ENCODE measurements at regions not wholly inside any gene's neighbourhood (a gene's known extent, or its start where the extent isn't known, plus 50 kb on each side); places are given as distances from the start of the nearest gene placed in this dataset.

DNA sequence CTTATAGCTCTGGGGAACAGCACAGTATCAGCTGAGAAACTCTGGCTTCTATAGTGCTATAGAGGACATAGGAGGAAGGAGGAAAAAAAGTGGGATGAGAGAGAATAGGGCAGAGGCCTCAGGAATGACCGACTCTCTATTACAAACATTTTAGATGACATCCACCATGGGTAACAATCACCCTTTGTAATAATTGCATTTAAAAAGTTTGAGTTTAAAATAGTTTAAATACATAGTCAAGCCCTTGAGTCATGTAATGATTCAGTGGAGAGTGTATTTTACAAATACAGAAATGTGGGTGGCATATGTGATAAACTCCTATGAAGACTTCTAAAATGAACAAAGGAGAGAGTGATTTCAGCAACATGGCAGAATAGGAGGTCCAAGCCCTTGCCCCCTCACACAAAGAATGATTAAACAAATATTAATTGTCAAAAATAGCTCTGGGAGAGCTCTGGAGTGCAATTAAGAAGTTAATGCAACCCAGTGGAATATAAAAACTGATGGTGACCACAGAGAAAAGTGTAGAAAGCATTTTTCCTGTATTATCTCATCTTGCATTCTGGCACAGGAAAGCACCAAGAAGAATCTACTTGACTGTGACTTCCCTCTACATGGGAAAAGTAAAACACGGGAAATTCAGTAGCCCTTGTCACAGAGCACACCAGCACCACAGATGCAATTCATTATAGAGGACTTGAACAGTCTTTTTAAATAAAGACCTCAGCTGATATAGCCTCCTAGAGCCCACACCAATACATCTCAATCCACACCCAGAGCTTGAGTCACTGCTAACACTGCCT lies 569.0 kb upstream of the SORCS1 start:
- BruUV-seq (replicated peaks): no TSS peak
- CTCF ChIA-PET: no interaction called here

DNA sequence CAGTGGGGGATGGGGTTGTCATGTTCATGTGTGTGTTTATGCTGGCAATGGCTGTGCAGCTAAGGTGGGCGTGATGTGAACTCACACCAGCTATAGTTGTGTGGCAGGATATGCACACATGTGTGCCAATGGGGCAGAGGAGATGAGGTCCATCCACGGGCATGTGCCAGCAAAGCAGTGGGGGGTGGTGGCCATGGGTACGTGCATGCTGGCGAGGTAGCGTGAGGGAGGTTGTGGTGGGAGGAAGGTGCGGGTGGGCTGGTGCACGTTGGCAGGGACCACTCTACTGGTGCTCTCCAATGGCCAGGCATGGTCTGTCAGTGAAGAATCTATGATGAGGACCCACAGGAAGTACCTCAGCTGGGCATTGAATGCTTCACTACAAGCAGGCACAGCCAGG lies 567.5 kb upstream of the SORCS1 start:
- no peaks in the 10 kb centered on the region for H3K4me1 Mint-ChIP-seq (ENCODE audit: low read depth, unreplicated experiment)
- POLR2A ChIA-PET: no interaction called here
- H3K36me3 Mint-ChIP-seq (ENCODE audit: insufficient read depth, unreplicated experiment): no peaks in the 10 kb centered on the region
- TF ChIP-seq, protein P1, sequence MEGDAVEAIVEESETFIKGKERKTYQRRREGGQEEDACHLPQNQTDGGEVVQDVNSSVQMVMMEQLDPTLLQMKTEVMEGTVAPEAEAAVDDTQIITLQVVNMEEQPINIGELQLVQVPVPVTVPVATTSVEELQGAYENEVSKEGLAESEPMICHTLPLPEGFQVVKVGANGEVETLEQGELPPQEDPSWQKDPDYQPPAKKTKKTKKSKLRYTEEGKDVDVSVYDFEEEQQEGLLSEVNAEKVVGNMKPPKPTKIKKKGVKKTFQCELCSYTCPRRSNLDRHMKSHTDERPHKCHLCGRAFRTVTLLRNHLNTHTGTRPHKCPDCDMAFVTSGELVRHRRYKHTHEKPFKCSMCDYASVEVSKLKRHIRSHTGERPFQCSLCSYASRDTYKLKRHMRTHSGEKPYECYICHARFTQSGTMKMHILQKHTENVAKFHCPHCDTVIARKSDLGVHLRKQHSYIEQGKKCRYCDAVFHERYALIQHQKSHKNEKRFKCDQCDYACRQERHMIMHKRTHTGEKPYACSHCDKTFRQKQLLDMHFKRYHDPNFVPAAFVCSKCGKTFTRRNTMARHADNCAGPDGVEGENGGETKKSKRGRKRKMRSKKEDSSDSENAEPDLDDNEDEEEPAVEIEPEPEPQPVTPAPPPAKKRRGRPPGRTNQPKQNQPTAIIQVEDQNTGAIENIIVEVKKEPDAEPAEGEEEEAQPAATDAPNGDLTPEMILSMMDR (IDR thresholded peaks at IDR 0.05; ENCODE audit: insufficient read depth in 1 of 2, low read depth in 1 of 2, low read length in 1 of 2, severe bottlenecking in 1 of 2, unreplicated experiment in 1 of 2): no peak
- H3K27ac Mint-ChIP-seq (ENCODE audit: unreplicated experiment): no peak overlapping the region
- Histone ChIP-seq H3K27me3 (replicated peaks; ENCODE audit: control insufficient read depth, insufficient read depth, low read length) (no peaks in the 10 kb centered on the region), H3K4me3 (ENCODE audit: low read depth, low read length) (no peak overlapping the region), H3K36me3 (ENCODE audit: control insufficient read depth, insufficient read depth, low read length) (no peaks in the 10 kb centered on the region), H3K9me3 (no peaks in the 10 kb centered on the region; the same call in none of the 2 replicates), H3K4me1 (no peaks in the 10 kb centered on the region)
- DNase-seq: no peak
- no peaks in the 10 kb centered on the region for H3K27me3 Mint-ChIP-seq (ENCODE audit: insufficient read depth, unreplicated experiment)
- H3K9me3 Mint-ChIP-seq (ENCODE audit: unreplicated experiment): peaks cover 31% of the 10 kb centered on the region
- H3K4me3 Mint-ChIP-seq (ENCODE audit: unreplicated experiment): no peak overlapping the region
- no TSS peak for BruUV-seq (replicated peaks)
- CTCF ChIA-PET: no interaction called here
- intact Hi-C loops (cut with micrococcal nuclease; ENCODE audit: unreplicated experiment): no loop called here

More for the DNA sequence above, 569.0 kb upstream of the SORCS1 start:
- Histone ChIP-seq H3K9me3 (no peaks in the 10 kb centered on the region; the same call in none of the 2 replicates), H3K4me1 (no peaks in the 10 kb centered on the region), H3K4me3 (ENCODE audit: low read depth, low read length) (no peak overlapping the region), H3K27me3 (replicated peaks; ENCODE audit: control insufficient read depth, insufficient read depth, low read length) (no peaks in the 10 kb centered on the region), H3K36me3 (ENCODE audit: control insufficient read depth, insufficient read depth, low read length) (no peaks in the 10 kb centered on the region)
- POLR2A ChIA-PET: no interaction called here
- Mint-ChIP-seq H3K36me3 (ENCODE audit: insufficient read depth, unreplicated experiment) (no peaks in the 10 kb centered on the region), H3K9me3 (ENCODE audit: unreplicated experiment) (peaks cover 36% of the 10 kb centered on the region), H3K4me1 (ENCODE audit: low read depth, unreplicated experiment) (no peaks in the 10 kb centered on the region), H3K27ac (ENCODE audit: unreplicated experiment) (no peak overlapping the region), H3K27me3 (ENCODE audit: insufficient read depth, unreplicated experiment) (no peaks in the 10 kb centered on the region), H3K4me3 (ENCODE audit: unreplicated experiment) (no peak overlapping the region)
- no peak for DNase-seq
- intact Hi-C loops (cut with micrococcal nuclease; ENCODE audit: unreplicated experiment): no loop called here
- TF ChIP-seq, protein P1 (IDR thresholded peaks at IDR 0.05; ENCODE audit: insufficient read depth in 1 of 2, low read depth in 1 of 2, low read length in 1 of 2, severe bottlenecking in 1 of 2, unreplicated experiment in 1 of 2): no peak

- H3K27ac Mint-ChIP-seq (ENCODE audit: unreplicated experiment): no peak overlapping the region
- TF ChIP-seq, protein P1 (IDR thresholded peaks at IDR 0.05; ENCODE audit: insufficient read depth in 1 of 2, low read depth in 1 of 2, low read length in 1 of 2, severe bottlenecking in 1 of 2, unreplicated experiment in 1 of 2): no peak
- no peaks in the 10 kb centered on the region for H3K4me1 Mint-ChIP-seq (ENCODE audit: low read depth, unreplicated experiment)
- BruUV-seq (replicated peaks): no TSS peak
- H3K36me3 Mint-ChIP-seq (ENCODE audit: insufficient read depth, unreplicated experiment): no peaks in the 10 kb centered on the region
- H3K27me3 Mint-ChIP-seq (ENCODE audit: insufficient read depth, unreplicated experiment): no peaks in the 10 kb centered on the region
- peaks cover 11% of the 10 kb centered on the region for H3K9me3 Mint-ChIP-seq (ENCODE audit: unreplicated experiment)
- no peak overlapping the region for H3K4me3 ChIP-seq (ENCODE audit: low read depth, low read length)
- no peaks in the 10 kb centered on the region for H3K36me3 ChIP-seq (ENCODE audit: control insufficient read depth, insufficient read depth, low read length)
- no peak for DNase-seq
- intact Hi-C loops (cut with micrococcal nuclease; ENCODE audit: unreplicated experiment): no loop called here
- H3K9me3 ChIP-seq: no peaks in the 10 kb centered on the region; the same call in 1 of the 2 replicates
- H3K4me1 ChIP-seq: no peaks in the 10 kb centered on the region
- ChIA-PET POLR2A (no interaction called here), CTCF (no interaction called here)
- H3K27me3 ChIP-seq (replicated peaks; ENCODE audit: control insufficient read depth, insufficient read depth, low read length): no peaks in the 10 kb centered on the region
- H3K4me3 Mint-ChIP-seq (ENCODE audit: unreplicated experiment): no peak overlapping the region
Measured at GRCh38 chr10:107728807-107729206, 564.3 kb upstream of the SORCS1 start.
